ENCODE measurements at regions not wholly inside any gene's neighbourhood (a gene's known extent, or its start where the extent isn't known, plus 50 kb on each side); places are given as distances from the start of the nearest gene placed in this dataset.
"Not testable (repeated sequence)": the region's sequence is repeated elsewhere in the genome, so short reads cannot be mapped to it uniquely, and the experiment has no call there.

GRCh38 chr13:68714292-68714691 is 1393.3 kb upstream of the ATXN8OS start:
- H3K4me1 ChIP-seq (ENCODE audit: insufficient read depth, low read length, poor library complexity, severe bottlenecking), result no peaks in the 10 kb centered on the region
- TF ChIP-seq, protein P1, sequence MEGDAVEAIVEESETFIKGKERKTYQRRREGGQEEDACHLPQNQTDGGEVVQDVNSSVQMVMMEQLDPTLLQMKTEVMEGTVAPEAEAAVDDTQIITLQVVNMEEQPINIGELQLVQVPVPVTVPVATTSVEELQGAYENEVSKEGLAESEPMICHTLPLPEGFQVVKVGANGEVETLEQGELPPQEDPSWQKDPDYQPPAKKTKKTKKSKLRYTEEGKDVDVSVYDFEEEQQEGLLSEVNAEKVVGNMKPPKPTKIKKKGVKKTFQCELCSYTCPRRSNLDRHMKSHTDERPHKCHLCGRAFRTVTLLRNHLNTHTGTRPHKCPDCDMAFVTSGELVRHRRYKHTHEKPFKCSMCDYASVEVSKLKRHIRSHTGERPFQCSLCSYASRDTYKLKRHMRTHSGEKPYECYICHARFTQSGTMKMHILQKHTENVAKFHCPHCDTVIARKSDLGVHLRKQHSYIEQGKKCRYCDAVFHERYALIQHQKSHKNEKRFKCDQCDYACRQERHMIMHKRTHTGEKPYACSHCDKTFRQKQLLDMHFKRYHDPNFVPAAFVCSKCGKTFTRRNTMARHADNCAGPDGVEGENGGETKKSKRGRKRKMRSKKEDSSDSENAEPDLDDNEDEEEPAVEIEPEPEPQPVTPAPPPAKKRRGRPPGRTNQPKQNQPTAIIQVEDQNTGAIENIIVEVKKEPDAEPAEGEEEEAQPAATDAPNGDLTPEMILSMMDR (conservative IDR thresholded peaks at IDR 0.05; ENCODE audit: low read depth, low read length), result no peak
- no peak for TF ChIP-seq EZH2 (IDR thresholded peaks at IDR 0.05; ENCODE audit: borderline replicate concordance, low read depth, low read length, poor library complexity, severe bottlenecking)
- no peaks in the 10 kb centered on the region for H3K9me3 ChIP-seq (ENCODE audit: low read depth, low read length, poor library complexity, severe bottlenecking)
- ChIA-PET CTCF (no interaction called here), POLR2A (ENCODE audit: low non-redundant PET) (no interaction called here)
- no peak for DNase-seq (ENCODE audit: low spot score)
- no peaks in the 10 kb centered on the region for H3K27me3 ChIP-seq (replicated peaks; ENCODE audit: insufficient read depth, low read depth, low read length, poor library complexity)
- H3K36me3 ChIP-seq (ENCODE audit: insufficient read depth, low read length, poor library complexity, severe bottlenecking), result no peaks in the 10 kb centered on the region
- BruUV-seq (replicated peaks), result no TSS peak
- intact Hi-C loops (cut with micrococcal nuclease; ENCODE audit: unreplicated experiment), result no loop called here
- no peak overlapping the region for H3K4me3 ChIP-seq (ENCODE audit: low read depth, low read length, poor library complexity, severe bottlenecking)
- no peak overlapping the region for H3K27ac ChIP-seq (ENCODE audit: low read depth, low read length, poor library complexity, severe bottlenecking)

DNA sequence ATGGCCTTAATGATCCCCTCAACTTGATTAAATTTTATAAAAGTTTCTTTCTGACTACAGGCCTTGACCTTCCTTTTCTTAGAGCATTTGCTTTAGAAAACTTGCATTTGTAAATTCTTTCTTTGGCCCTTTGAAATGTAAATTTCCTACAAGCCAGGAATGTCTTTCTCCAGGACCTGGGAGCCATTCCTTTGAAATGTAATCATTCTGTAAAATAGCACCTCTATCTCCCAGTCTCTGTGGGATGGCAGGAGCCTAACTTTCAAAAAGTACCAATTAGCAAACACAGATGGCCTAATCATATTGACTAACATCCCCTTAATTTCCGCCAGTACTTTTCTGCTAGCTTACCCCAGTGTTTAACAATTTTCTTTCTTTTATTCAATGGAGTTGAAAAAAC is 1394.2 kb upstream of the ATXN8OS start:
- Histone ChIP-seq H3K9me3 (ENCODE audit: low read depth, low read length, poor library complexity, severe bottlenecking) (no peaks in the 10 kb centered on the region), H3K36me3 (ENCODE audit: insufficient read depth, low read length, poor library complexity, severe bottlenecking) (no peaks in the 10 kb centered on the region), H3K27ac (ENCODE audit: low read depth, low read length, poor library complexity, severe bottlenecking) (no peak overlapping the region), H3K27me3 (replicated peaks; ENCODE audit: insufficient read depth, low read depth, low read length, poor library complexity) (no peaks in the 10 kb centered on the region), H3K4me3 (ENCODE audit: low read depth, low read length, poor library complexity, severe bottlenecking) (no peak overlapping the region), H3K4me1 (ENCODE audit: insufficient read depth, low read length, poor library complexity, severe bottlenecking) (no peaks in the 10 kb centered on the region)
- TF ChIP-seq, protein P1 (conservative IDR thresholded peaks at IDR 0.05; ENCODE audit: low read depth, low read length), result no peak
- TF ChIP-seq EZH2 (IDR thresholded peaks at IDR 0.05; ENCODE audit: borderline replicate concordance, low read depth, low read length, poor library complexity, severe bottlenecking), result no peak
- BruUV-seq (replicated peaks), result no TSS peak
- CTCF ChIA-PET, result no interaction called here
- POLR2A ChIA-PET (ENCODE audit: low non-redundant PET), result no interaction called here
- intact Hi-C loops (cut with micrococcal nuclease; ENCODE audit: unreplicated experiment), result no loop called here
- DNase-seq (ENCODE audit: low spot score), result no peak

GRCh38 chr13:68708336-68708908 is 1399.2 kb upstream of the ATXN8OS start:
- H3K36me3 ChIP-seq (ENCODE audit: insufficient read depth, low read length, poor library complexity, severe bottlenecking), result no peaks in the 10 kb centered on the region
- no peaks in the 10 kb centered on the region for H3K27me3 ChIP-seq (replicated peaks; ENCODE audit: insufficient read depth, low read depth, low read length, poor library complexity)
- no peak overlapping the region for H3K27ac ChIP-seq (ENCODE audit: low read depth, low read length, poor library complexity, severe bottlenecking)
- ChIA-PET POLR2A (ENCODE audit: low non-redundant PET) (no interaction called here), CTCF (no interaction called here)
- DNase-seq (ENCODE audit: low spot score), result no peak
- no peaks in the 10 kb centered on the region for H3K9me3 ChIP-seq (ENCODE audit: low read depth, low read length, poor library complexity, severe bottlenecking)
- intact Hi-C loops (cut with micrococcal nuclease; ENCODE audit: unreplicated experiment), result no loop called here
- no peaks in the 10 kb centered on the region for H3K4me1 ChIP-seq (ENCODE audit: insufficient read depth, low read length, poor library complexity, severe bottlenecking)
- no TSS peak for BruUV-seq (replicated peaks)
- H3K4me3 ChIP-seq (ENCODE audit: low read depth, low read length, poor library complexity, severe bottlenecking), result no peak overlapping the region
- TF ChIP-seq, protein P1 (conservative IDR thresholded peaks at IDR 0.05; ENCODE audit: low read depth, low read length), result no peak
- TF ChIP-seq EZH2 (IDR thresholded peaks at IDR 0.05; ENCODE audit: borderline replicate concordance, low read depth, low read length, poor library complexity, severe bottlenecking), result no peak

GRCh38 chr13:68706044-68706443 is 1401.6 kb upstream of the ATXN8OS start:
- H3K27ac ChIP-seq (ENCODE audit: low read depth, low read length, poor library complexity, severe bottlenecking); H3K4me1 ChIP-seq (ENCODE audit: insufficient read depth, low read length, poor library complexity, severe bottlenecking); DNase-seq (ENCODE audit: low spot score); H3K27me3 ChIP-seq (replicated peaks; ENCODE audit: insufficient read depth, low read depth, low read length, poor library complexity); H3K9me3 ChIP-seq (ENCODE audit: low read depth, low read length, poor library complexity, severe bottlenecking); H3K36me3 ChIP-seq (ENCODE audit: insufficient read depth, low read length, poor library complexity, severe bottlenecking); POLR2A ChIA-PET (ENCODE audit: low non-redundant PET); CTCF ChIA-PET; BruUV-seq (replicated peaks); intact Hi-C loops (cut with micrococcal nuclease; ENCODE audit: unreplicated experiment); H3K4me3 ChIP-seq (ENCODE audit: low read depth, low read length, poor library complexity, severe bottlenecking): not testable (repeated sequence)

Data from A673 (cell line).